ENCODE measurements at regions not wholly inside any gene's neighbourhood (a gene's known extent, or its start where the extent isn't known, plus 50 kb on each side); places are given as distances from the start of the nearest gene placed in this dataset.

DNA sequence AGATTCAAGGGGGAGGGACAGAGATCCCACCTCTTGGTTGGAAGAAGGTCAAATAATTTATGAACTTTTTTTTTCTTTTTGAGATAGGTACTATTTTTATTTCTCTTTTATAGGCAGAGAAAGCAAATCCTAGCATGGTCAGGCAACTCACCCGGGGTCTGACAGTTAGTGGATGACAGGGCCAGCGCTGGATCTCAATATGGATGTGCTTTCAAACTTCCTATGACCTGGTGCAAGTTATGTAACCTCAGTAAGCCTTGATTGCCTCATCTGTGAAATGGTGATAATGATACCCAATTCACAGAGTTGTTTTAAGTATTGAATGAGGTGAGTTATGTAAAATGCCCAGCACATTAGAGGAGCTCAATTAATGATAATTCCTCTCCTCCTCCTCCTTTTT, 86.8 kb upstream of the MEF2A start:
- Histone ChIP-seq H3K27ac (no peak overlapping the region), H3K36me3 (no peaks in the 10 kb centered on the region), H3K4me3 (no peak overlapping the region), H3K27me3 (no peaks in the 10 kb centered on the region), H3K4me1 (peaks cover 0 to 34% (median 28%) of the 10 kb centered on the region in 4 donors), H3K9me3 (no peaks in the 10 kb centered on the region)
- 91 to 93% methylated on average over 2 of the region's 2 CpGs for WGBS, 2 donors
- TF ChIP-seq, protein P1, sequence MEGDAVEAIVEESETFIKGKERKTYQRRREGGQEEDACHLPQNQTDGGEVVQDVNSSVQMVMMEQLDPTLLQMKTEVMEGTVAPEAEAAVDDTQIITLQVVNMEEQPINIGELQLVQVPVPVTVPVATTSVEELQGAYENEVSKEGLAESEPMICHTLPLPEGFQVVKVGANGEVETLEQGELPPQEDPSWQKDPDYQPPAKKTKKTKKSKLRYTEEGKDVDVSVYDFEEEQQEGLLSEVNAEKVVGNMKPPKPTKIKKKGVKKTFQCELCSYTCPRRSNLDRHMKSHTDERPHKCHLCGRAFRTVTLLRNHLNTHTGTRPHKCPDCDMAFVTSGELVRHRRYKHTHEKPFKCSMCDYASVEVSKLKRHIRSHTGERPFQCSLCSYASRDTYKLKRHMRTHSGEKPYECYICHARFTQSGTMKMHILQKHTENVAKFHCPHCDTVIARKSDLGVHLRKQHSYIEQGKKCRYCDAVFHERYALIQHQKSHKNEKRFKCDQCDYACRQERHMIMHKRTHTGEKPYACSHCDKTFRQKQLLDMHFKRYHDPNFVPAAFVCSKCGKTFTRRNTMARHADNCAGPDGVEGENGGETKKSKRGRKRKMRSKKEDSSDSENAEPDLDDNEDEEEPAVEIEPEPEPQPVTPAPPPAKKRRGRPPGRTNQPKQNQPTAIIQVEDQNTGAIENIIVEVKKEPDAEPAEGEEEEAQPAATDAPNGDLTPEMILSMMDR (IDR thresholded peaks at IDR 0.05) = no peak
- TF ChIP-seq POLR2A (IDR thresholded peaks at IDR 0.05) (no peak), EP300 (IDR thresholded peaks at IDR 0.05) (no peak), POLR2AphosphoS5 (IDR thresholded peaks at IDR 0.05) (no peak)
- no peak for DNase-seq
- intact Hi-C loops (cut with DNase I) = no loop called here

DNA sequence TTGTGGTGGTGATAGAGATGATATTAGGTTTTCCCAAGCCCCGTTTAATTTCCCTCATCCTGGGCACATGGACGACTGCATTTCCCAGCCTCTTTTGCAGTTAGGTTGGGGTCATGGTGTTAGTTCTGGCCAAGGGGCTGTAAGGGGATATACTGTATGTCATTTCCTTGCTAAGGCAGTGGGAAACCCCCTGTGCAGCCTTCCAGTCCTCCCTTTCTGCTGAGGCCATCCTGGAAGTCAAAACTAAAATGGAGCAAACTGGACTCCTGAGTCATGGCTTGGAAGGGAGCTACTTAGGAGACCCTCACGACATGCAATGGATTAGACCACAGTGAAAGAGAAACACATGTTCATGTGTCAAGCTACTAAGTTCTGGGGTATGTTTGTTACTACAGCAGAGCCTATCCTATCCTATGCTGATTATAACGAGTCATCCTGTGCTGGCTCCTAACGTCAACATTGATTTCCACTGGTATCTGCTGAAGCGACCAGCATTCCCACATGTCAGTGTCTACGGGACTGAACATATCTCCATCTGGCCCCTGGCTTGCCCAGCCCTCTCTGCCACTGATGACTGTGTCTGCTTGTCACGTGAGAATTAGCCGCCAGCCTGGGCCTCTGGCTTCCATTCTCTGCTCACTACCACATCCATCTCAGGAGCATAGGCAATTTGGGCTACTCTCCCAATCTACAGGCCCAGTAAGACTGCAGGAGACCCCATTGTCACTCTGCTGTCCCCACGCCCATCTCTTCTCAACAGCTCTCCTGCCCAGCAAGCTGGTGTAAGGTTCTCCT, 85.6 kb upstream of the MEF2A start:
- Histone ChIP-seq H3K4me3 (no peak overlapping the region), H3K4me1 (peaks cover 0 to 28% (median 24%) of the 10 kb centered on the region in 4 donors), H3K27me3 (no peaks in the 10 kb centered on the region), H3K27ac (no peak overlapping the region), H3K36me3 (no peaks in the 10 kb centered on the region), H3K9me3 (no peaks in the 10 kb centered on the region)
- no peak for DNase-seq
- 90 to 94% methylated on average over 10 of the region's 10 CpGs for WGBS, 2 donors
- intact Hi-C loops (cut with DNase I) = no loop called here
- TF ChIP-seq POLR2AphosphoS5 (IDR thresholded peaks at IDR 0.05) (no peak), POLR2A (IDR thresholded peaks at IDR 0.05) (no peak)
- TF ChIP-seq, protein P1 (IDR thresholded peaks at IDR 0.05) = no peak

DNA sequence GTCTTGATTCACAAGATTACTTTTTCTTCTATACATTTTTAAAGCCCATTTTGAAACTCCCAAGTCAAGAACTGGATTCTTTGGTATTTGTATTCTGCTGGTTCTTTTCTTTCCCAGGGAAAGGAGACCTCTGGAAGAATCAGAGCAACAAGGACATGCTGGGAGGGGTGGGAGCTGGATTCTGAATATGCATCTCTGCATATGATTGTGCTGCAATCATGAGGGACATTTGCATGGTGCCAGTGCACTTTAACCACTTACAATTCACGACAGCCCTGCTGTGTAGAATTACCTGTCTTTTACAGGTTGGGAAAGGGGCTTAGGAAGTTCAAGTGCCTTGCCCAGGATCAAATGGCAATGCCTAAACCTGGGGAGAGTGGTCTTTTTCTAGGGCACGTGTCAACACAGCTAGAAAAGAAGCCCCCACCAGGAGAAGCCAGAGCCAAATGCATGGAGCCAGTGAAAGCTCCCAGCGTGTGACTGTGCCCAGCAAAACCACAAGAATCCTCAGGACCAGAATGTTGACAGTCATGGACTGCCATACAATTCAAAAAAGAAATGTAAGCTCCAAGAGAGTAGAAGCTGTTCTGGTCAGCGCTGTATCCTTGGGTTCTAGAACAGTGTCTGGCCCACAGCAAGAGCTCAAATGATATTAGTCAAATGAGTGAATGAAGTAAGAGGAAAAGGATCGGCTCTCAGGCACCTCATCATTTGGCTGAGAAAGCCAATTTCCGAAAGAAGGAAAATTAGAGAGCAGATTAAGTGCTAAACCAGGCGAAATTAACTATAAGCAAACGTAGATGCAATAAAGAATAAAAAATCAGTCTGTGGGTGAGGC, 84.5 kb upstream of the MEF2A start:
- Histone ChIP-seq H3K4me3 (no peak overlapping the region), H3K27me3 (no peaks in the 10 kb centered on the region), H3K27ac (no peak overlapping the region), H3K4me1 (peaks cover 0 to 21% (median 18%) of the 10 kb centered on the region in 4 donors), H3K9me3 (no peaks in the 10 kb centered on the region), H3K36me3 (no peaks in the 10 kb centered on the region)
- WGBS, 2 donors = 78 to 80% methylated on average over 8 of the region's 8 CpGs
- intact Hi-C loops (cut with DNase I) = no loop called here
- no peak for DNase-seq
- TF ChIP-seq, protein P1 (IDR thresholded peaks at IDR 0.05) = no peak
- TF ChIP-seq POLR2AphosphoS5 (IDR thresholded peaks at IDR 0.05) (no peak), POLR2A (IDR thresholded peaks at IDR 0.05) (no peak), EP300 (IDR thresholded peaks at IDR 0.05) (no peak)

DNA sequence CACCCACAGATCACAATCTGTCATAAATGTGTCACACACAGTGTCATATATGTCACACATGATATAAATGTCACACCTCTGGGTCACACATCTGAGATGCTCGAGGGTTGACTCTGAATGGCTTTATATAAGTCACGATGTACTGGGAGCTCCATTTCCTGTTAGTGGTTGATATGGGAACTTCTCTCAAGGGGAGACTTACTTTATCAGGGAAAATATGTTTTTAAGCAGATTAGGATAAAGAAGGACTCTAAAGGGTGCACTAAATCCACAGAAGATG, 83.9 kb upstream of the MEF2A start:
- Histone ChIP-seq H3K27me3 (no peaks in the 10 kb centered on the region), H3K9me3 (no peaks in the 10 kb centered on the region), H3K36me3 (no peaks in the 10 kb centered on the region), H3K4me3 (no peak overlapping the region), H3K4me1 (peaks cover 0 to 21% (median 18%) of the 10 kb centered on the region in 4 donors), H3K27ac (no peak overlapping the region)
- intact Hi-C loops (cut with DNase I) = no loop called here
- WGBS, 2 donors = 65 to 79% methylated on average over 2 of the region's 2 CpGs
- no peak for DNase-seq
- TF ChIP-seq, protein P1 (IDR thresholded peaks at IDR 0.05) = no peak
- TF ChIP-seq EP300 (IDR thresholded peaks at IDR 0.05) (no peak), POLR2AphosphoS5 (IDR thresholded peaks at IDR 0.05) (no peak), POLR2A (IDR thresholded peaks at IDR 0.05) (no peak)

Measured in sigmoid colon (tissue), 6 donors.